DOHH2 (cell line): ENCODE measurements at regions not wholly inside any gene's neighbourhood (a gene's known extent, or its start where the extent isn't known, plus 50 kb on each side); places are given as distances from the start of the nearest gene placed in this dataset.

Source experiments
- H3F3A ChIP-seq: fragments of 200-600 bp; sonication (generic), shearing (Covaris generic); 2 replicates; pipeline ENCODE4 v1.6.0; 2016; ENCODE audit warnings: antibody characterized with exemption, mild to moderate bottlenecking; ENCODE audit not compliant: control insufficient read depth, insufficient read depth
- H3K27ac ChIP-seq: fragments of 200-600 bp; sonication (generic); 2 replicates; pipeline ENCODE4 v1.5.1; 2014; ENCODE audit warnings: low read depth, mild to moderate bottlenecking, low read length, moderate library complexity
- H3K27me3 ChIP-seq: fragments of 200-600 bp; sonication (generic); 2 replicates; pipeline ENCODE4 v1.6.1; 2014; ENCODE audit warnings: mild to moderate bottlenecking, low read length, mixed read lengths; ENCODE audit not compliant: control insufficient read depth
- H3K36me3 ChIP-seq: fragments of 200-600 bp; sonication (generic); 2 replicates; pipeline ENCODE4 v1.6.1; 2014; ENCODE audit warnings: mild to moderate bottlenecking, low read length, moderate library complexity, mixed read lengths; ENCODE audit not compliant: control insufficient read depth
- H3K4me1 ChIP-seq: fragments of 200-600 bp; sonication (generic); 2 replicates; pipeline ENCODE4 v1.6.1; 2014; ENCODE audit warnings: mild to moderate bottlenecking, low read length, mixed read lengths; ENCODE audit not compliant: control insufficient read depth
- H3K4me2 ChIP-seq: fragments of 200-600 bp; sonication (generic); 2 replicates; pipeline ENCODE4 v1.6.0; 2014; ENCODE audit warnings: mild to moderate bottlenecking, low read length, moderate library complexity
- H3K4me3 ChIP-seq: fragments of 200-600 bp; sonication (generic); 2 replicates; pipeline ENCODE4 v1.5.1; 2014; ENCODE audit warnings: mild to moderate bottlenecking, low read length, mixed read lengths
- H3K79me2 ChIP-seq: fragments of 200-600 bp; sonication (generic); 2 replicates; pipeline ENCODE4 v1.6.1; 2014; ENCODE audit warnings: mild to moderate bottlenecking, low read length, mixed read lengths; ENCODE audit not compliant: control insufficient read depth
- H3K9me2 ChIP-seq: fragments of 200-600 bp; sonication (generic); replicated peaks from 2 replicates; pipeline ENCODE4 v1.6.1; 2014; ENCODE audit warnings: mild to moderate bottlenecking, low read length, mixed read lengths; ENCODE audit not compliant: control insufficient read depth
- H3K9me3 ChIP-seq: fragments of 200-600 bp; sonication (generic); 2 replicates; pipeline ENCODE4 v1.6.1; 2014; ENCODE audit warnings: antibody characterized with exemption, low read length, mixed read lengths; ENCODE audit not compliant: control insufficient read depth, insufficient read depth
- H4K20me1 ChIP-seq: fragments of 200-600 bp; sonication (generic); 2 replicates; pipeline ENCODE4 v1.6.0; 2014; ENCODE audit warnings: low read depth, mild to moderate bottlenecking, antibody characterized with exemption, low read length, moderate library complexity; ENCODE audit not compliant: control insufficient read depth, insufficient read depth
- EZH2phosphoT487 ChIP-seq: fragments of 200-600 bp; sonication (generic); IDR thresholded peaks from 2 replicates; pipeline ENCODE4 v1.6.1; 2017; ENCODE audit warnings: borderline replicate concordance, mild to moderate bottlenecking, antibody characterized with exemption, low read length, moderate library complexity, mixed read lengths
- TF ChIP-seq, protein P1 (sequence below): fragments of 200-600 bp; sonication (generic); IDR thresholded peaks from one replicate; pipeline ENCODE4 v1.5.1; 2014; ENCODE audit warnings: antibody characterized with exemption, mild to moderate bottlenecking, low read depth, low read length; ENCODE audit not compliant: poor library complexity, severe bottlenecking

DNA sequence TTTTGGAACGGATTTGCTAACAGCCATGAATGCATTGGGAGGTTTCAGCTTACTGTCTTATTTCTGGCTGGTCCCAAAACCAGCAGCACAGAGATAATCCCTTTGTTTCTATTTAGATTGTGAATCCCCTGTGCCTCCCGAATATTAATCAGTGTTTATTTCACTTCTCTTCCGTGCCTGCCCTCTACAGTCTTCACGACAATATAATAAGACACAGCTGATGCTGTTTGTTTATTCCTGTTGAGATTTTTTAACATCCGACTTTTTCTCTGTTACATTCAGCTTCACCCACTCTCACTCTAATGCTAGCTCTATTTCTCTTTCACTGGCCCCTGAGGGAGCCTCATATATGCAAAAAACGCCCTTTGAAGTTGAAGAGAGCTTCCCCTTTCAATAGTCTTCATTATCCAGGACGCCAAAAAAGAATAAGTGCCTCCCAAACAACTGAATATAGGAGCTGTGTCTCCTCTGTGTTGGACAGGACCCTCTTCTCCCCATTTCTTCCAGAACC lies 995.3 kb downstream of the ROBO2 start:
- Histone ChIP-seq H3K4me3 (no peak overlapping the region), H3K27ac (no peak overlapping the region), H3K9me3 (no peaks in the 10 kb centered on the region), H3K79me2 (no peaks in the 10 kb centered on the region), H3F3A (no peaks in the 10 kb centered on the region), H4K20me1 (no peaks in the 10 kb centered on the region), H3K27me3 (no peaks in the 10 kb centered on the region), H3K4me1 (no peaks in the 10 kb centered on the region), H3K9me2 (no peaks in the 10 kb centered on the region), H3K36me3 (no peaks in the 10 kb centered on the region), H3K4me2 (no peak overlapping the region)
- TF ChIP-seq, protein P1, sequence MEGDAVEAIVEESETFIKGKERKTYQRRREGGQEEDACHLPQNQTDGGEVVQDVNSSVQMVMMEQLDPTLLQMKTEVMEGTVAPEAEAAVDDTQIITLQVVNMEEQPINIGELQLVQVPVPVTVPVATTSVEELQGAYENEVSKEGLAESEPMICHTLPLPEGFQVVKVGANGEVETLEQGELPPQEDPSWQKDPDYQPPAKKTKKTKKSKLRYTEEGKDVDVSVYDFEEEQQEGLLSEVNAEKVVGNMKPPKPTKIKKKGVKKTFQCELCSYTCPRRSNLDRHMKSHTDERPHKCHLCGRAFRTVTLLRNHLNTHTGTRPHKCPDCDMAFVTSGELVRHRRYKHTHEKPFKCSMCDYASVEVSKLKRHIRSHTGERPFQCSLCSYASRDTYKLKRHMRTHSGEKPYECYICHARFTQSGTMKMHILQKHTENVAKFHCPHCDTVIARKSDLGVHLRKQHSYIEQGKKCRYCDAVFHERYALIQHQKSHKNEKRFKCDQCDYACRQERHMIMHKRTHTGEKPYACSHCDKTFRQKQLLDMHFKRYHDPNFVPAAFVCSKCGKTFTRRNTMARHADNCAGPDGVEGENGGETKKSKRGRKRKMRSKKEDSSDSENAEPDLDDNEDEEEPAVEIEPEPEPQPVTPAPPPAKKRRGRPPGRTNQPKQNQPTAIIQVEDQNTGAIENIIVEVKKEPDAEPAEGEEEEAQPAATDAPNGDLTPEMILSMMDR = no peak
- no peak for TF ChIP-seq EZH2phosphoT487

DNA sequence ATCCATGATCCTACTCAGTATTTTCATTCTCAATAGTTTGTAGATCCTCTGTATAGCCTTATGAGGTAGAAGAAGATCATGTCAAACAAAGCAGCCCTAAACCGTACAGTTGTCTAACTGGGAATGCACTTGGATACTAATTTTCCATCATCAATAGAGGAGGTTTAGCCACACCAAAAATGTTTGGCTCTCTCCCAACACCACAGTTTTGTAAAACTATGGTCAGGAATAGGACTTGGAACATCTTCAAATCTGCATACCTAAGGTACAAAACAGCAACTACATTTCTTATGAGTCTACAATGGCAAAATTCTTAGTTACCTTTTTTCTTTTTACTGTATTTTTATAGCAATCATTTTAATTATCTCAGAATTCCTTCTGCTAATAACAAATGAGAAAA lies 1001.6 kb downstream of the ROBO2 start:
- H3K36me3 ChIP-seq = no peaks in the 10 kb centered on the region
- no peaks in the 10 kb centered on the region for H3K79me2 ChIP-seq
- no peaks in the 10 kb centered on the region for H4K20me1 ChIP-seq
- no peaks in the 10 kb centered on the region for H3K4me1 ChIP-seq
- H3F3A ChIP-seq = no peaks in the 10 kb centered on the region
- H3K4me3 ChIP-seq = no peak overlapping the region
- H3K4me2 ChIP-seq = no peak overlapping the region
- no peak for TF ChIP-seq EZH2phosphoT487
- TF ChIP-seq, protein P1 = no peak
- no peaks in the 10 kb centered on the region for H3K9me2 ChIP-seq
- H3K27me3 ChIP-seq = no peaks in the 10 kb centered on the region
- no peak overlapping the region for H3K27ac ChIP-seq
- H3K9me3 ChIP-seq = no peaks in the 10 kb centered on the region

DNA sequence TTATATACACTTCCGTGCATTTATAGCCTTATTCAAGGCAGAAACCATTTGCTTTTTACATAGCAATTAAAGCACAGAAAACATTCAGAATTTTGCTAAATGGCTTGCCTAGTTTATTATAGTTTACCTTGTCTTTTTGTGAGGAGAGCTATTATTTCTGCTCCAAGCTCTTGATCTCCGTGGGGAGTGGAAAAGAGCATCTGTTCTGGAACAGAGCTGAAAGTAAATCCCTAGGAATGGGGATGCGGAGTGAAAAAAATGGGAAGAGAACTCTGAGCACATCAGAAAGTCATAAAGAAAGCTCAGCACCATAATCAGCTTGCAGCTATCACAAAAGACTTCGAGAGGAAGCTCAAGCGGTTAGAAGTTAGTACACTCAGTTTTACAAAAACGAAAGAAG lies 1006.7 kb downstream of the ROBO2 start:
- H3K79me2 ChIP-seq = no peaks in the 10 kb centered on the region
- no peaks in the 10 kb centered on the region for H3K27me3 ChIP-seq
- no peaks in the 10 kb centered on the region for H3K9me2 ChIP-seq
- no peaks in the 10 kb centered on the region for H4K20me1 ChIP-seq
- H3K36me3 ChIP-seq = no peaks in the 10 kb centered on the region
- TF ChIP-seq EZH2phosphoT487 = no peak
- TF ChIP-seq, protein P1 = no peak
- H3F3A ChIP-seq = no peaks in the 10 kb centered on the region
- no peak overlapping the region for H3K27ac ChIP-seq
- no peaks in the 10 kb centered on the region for H3K4me1 ChIP-seq
- no peak overlapping the region for H3K4me2 ChIP-seq
- H3K4me3 ChIP-seq = no peak overlapping the region
- H3K9me3 ChIP-seq = no peaks in the 10 kb centered on the region
